ENCODE measurements at regions not wholly inside any gene's neighbourhood (a gene's known extent, or its start where the extent isn't known, plus 50 kb on each side); places are given as distances from the start of the nearest gene placed in this dataset.

DNA sequence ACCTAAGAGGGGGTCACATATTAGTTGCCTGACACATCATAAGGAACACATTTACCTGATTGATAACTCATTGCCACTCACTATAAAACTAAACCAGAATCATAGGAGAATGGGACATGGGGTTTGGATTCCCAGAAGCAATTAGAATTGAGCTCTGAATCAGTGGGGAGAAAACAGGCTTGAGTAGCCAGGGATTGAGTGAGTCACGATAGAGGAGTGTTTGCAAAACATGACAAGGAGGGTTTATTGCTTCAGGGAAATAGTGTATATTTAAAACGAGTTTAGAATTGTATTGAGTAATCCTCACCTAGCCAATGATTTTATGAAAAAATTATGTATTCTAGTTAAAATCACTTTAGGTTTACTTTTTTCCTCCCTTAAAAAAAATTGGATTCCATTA lies 101.1 kb upstream of the THRB start:
- DNase-seq (ENCODE audit: low read depth): peak; percentile 39
- no peak for TF ChIP-seq CTCF (conservative IDR thresholded peaks at IDR 0.05; ENCODE audit: low read depth, low read length)
- no peak overlapping the region for H3K4me3 ChIP-seq (ENCODE audit: low read depth, low read length)

GRCh38 chr3:24596626-24597025 lies 102.0 kb upstream of the THRB start:
- TF ChIP-seq CTCF (conservative IDR thresholded peaks at IDR 0.05; ENCODE audit: low read depth, low read length): no peak
- no peak for DNase-seq (ENCODE audit: low read depth)
- no peak overlapping the region for H3K4me3 ChIP-seq (ENCODE audit: low read depth, low read length)

GRCh38 chr3:24598695-24599470 lies 104.2 kb upstream of the THRB start:
- no peak overlapping the region for H3K4me3 ChIP-seq (ENCODE audit: low read depth, low read length)
- peak; percentile 73 for DNase-seq (ENCODE audit: low read depth)
- no peak for TF ChIP-seq CTCF (conservative IDR thresholded peaks at IDR 0.05; ENCODE audit: low read depth, low read length)

DNA sequence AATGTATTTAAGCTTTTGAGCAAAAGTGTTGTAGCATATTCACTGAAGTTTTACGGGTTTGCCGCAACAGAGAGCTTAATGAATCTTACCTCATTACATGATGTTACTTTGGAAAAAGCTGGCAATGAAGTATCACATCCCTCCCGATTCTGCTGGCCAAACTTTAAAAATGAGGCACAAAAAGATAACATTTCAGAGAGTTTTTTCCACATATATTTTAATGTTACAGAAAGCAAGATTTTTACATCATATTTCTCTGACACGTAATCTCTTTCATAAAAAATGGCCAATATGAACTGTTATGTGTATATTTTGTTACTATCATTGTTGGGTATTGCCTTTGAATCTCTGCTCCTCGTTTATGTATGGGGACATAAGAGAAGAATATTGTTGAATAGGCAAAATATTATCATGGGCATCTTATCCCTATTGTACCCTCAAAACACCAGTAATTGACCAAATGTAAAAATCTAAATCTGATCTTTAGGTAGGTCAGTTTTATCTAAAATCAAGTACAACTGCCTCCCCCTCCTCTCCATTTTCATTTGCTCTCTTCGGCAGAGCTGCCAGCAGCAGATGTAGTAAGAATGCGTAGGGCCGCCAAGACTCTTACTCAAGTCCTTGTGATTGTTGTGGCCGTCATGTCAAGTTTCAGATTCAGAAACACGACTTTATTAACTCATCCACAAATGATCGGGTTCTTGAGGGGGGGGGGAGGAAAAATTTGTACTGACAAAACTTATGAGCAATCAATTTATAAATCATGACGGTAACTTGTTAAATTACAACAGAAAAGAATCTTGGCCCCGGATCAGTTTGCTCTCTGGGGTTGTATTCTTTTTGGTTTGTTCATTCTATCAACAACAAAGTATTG lies 106.7 kb upstream of the THRB start:
- TF ChIP-seq CTCF (conservative IDR thresholded peaks at IDR 0.05; ENCODE audit: low read depth, low read length): no peak
- no peak for DNase-seq (ENCODE audit: low read depth)
- H3K4me3 ChIP-seq (ENCODE audit: low read depth, low read length): no peak overlapping the region

DNA sequence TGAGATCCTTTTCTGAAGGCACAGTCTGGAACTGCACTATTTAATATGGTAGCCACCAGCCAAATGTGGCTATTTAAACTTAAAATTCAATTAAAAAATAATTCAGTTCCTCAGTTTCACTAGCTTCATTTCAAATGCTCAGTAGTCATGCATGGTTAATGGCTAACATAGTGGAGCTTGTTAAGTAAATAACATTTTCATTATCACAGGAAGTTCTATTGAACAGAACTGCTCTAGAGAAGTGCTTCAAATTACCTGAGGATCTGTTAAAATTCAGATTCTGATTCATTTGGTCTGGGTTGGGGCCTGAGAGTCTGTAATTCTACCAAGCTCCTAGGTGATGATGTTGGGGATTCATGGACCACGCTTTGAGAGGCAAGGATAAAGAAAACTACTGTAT lies 109.6 kb upstream of the THRB start:
- DNase-seq (ENCODE audit: low read depth): no peak
- H3K4me3 ChIP-seq (ENCODE audit: low read depth, low read length): no peak overlapping the region
- TF ChIP-seq CTCF (conservative IDR thresholded peaks at IDR 0.05; ENCODE audit: low read depth, low read length): no peak

DNA sequence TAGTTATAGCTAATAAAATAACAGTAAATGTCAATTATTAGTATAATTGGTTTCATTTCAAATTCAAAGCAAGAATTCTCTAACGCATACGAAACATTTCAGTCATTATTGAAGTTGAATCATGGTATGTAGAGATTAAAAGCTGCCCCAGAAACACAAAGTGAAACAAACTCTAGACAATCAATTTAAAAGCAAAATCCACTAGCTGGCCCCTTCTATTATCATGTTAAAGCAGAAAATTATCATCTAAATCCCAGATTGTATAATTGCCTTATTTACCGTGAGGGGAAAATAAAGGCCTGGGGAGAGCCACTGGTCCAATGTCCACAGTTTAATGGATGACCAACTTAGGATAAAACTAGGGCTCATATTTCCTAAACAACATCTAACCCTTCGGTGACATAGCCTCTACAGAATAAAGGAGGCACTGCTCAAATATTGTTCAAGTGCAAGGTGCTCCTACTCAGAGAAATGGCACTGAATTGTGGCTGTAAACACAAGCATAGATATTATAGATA lies 110.9 kb upstream of the THRB start:
- DNase-seq (ENCODE audit: low read depth): no peak
- no peak overlapping the region for H3K4me3 ChIP-seq (ENCODE audit: low read depth, low read length)
- TF ChIP-seq CTCF (conservative IDR thresholded peaks at IDR 0.05; ENCODE audit: low read depth, low read length): no peak

Data from epithelial cell of proximal tubule (primary cell).